Kidney tubule cell (primary cell): ENCODE measurements at regions not wholly inside any gene's neighbourhood (a gene's known extent, or its start where the extent isn't known, plus 50 kb on each side); places are given as distances from the start of the nearest gene placed in this dataset.

ENCODE experiments used
- DNase-seq: peaks from one replicate; pipeline ENCODE4 v3.0.0-alpha.2; 2018; ENCODE audit warnings: low spot score

DNA sequence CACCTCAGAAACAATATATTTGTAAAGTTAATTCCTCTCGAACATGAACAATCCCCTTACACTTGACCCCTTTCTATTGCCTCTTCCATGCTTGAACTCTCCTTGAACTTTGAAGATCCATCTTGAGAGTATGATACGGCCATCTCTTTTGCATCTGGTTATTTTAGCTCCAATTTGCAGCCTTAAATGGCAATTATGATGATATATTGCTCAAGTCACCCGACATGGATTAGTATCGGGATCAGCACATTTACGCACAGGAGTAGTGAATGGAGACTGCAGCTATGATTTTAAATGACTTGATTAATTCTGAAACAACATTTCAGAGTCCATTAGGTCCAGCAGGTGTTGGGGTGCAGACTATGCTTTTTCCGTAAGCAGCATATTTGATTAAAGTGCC lies 143.8 kb upstream of the PAQR3 start:
- DNase-seq: no peak

DNA sequence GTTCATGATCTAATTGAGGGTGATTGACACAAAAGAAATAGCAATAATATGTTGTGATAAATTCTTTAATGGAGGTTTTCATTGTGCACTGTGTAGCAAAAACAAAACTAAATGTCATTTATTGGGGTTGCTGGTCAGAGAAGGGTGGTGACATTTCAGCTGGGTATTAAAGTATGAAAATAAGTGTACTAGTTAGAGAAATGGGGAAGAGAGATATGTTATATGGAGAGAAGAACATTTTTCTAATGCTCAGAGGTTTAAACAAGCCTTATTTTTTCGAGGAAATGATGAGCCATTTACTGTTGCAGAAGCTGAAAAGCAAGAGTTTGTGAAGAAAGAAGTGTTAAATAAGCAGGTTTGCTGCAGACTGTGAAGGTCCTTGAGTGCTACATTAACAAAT lies 142.7 kb upstream of the PAQR3 start:
- DNase-seq: no peak

DNA sequence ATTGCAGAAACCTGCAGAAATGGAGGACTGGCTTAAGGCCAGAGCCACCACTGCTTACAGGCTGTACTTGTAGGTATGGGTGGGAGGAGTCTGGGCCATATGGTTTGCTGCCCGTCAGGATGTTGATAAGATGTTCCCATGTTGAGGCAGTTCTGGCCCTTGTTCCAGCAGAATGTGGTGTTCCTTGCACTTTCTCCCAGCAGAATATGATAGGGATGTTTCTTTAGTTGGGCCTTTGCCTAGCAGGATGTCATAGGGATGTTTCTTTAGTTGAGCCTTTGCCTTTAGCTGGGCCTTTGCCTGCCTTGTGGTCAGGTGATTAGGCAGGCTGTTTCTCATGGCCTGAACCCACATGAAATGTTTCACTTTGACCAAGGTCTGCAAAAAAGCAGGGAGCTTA lies 139.1 kb upstream of the PAQR3 start:
- no peak for DNase-seq

DNA sequence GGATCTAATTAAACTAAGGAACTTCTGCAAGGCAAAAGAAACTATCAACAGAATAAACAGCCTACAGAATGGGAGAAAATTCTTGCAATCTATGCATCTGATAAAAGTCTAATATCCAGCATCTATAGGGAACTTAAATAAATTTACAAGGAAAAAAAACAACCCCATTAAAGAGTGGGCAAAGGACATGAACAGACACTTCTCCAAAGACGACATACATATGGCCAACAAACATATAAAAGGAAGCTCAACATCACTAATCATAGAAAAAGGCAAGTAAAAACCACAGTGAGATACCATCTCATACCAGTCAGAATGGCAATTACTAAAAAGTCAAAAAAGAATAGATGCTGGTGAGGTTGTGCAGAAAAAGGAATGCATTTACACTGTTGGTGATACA lies 134.8 kb upstream of the PAQR3 start:
- DNase-seq: no peak

DNA sequence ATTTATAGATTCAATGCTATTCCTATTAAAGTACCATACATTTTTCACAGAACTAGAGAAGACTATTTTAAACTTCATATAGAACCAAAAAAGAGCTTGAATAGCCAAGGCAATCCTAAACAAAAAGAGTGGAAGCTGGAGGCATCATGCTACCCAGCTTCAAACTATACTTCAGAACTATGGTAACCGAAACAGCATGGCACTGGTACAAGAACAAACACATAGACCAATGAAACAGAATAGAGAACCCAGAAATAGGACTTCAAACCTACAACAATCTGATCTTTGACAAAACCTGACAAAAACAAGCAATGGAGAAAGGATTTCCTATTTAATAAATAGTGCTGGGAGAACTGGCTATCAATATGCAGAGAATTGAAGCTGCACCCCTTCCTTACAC lies 134.2 kb upstream of the PAQR3 start:
- DNase-seq: no peak

DNA sequence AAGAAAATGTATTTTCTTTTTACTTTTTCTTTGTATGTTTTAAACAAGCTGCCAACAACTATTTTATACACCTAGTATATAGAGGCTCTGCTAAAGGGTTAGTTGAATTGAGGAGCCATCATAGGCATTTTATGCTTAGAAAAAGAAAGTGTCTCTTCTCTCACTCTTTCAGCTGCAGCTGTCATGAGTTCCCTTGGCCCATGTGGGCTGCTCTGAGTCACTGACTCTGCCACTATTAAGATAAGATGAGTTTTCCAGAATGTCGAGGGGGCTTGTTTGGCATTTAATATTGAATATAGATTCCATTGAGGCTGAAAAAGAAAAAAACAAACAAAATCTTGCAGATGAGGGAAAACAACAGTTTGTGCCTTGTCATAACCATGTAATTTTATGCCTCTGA lies 126.0 kb upstream of the PAQR3 start:
- no peak for DNase-seq

DNA sequence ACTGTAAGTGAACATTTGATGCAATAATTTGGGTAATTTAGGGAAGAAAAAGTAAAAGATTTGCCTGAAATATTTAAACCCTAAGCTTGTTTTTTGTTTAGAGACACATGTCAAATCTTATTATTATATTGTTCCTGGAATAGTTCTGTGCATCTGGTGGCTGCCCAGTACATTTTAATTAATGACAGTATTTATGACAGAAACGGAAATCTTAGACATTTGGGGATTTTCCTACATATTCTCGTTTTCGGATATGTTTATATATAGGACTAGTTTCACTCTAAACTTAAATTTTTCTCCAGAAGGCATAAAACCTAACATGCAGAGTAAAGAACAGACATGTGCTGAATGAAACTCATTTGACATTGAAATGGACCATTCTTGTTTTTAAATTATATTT lies 125.6 kb upstream of the PAQR3 start:
- DNase-seq: no peak

DNA sequence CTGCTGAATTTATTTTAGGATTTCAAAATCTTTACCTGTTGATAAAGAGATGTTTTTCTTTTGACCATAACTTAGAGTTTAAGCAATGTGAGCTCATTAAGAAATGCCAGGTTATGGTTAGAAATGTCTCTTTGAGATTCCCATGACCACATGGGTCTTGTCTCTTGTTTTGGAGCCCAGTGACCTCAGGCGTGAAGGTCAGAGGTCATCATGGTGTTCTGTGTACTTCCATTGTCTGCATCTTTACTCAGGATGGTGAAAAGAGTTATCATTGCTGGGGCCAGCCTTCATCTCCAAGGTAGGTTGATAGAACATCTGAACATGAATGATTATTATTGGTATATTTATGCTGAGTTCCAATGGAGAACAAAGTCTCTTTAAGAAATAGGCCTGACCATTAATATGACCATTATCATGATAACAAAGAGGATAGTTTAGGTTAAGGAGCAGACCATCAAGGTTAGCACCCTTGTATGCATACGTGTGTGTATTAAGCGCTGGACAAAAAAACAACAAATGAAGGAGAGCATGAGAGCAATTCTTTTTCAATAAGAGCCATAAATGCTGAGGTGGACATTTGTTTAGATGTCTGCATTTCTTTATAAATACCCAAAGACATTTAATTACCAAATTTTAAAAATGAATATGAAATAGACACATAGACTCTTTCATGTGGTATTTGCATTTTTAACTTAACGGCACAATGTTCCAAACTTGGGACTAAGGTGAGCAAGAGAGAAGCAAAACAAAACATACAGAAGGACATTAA lies 120.6 kb upstream of the PAQR3 start:
- no peak for DNase-seq

DNA sequence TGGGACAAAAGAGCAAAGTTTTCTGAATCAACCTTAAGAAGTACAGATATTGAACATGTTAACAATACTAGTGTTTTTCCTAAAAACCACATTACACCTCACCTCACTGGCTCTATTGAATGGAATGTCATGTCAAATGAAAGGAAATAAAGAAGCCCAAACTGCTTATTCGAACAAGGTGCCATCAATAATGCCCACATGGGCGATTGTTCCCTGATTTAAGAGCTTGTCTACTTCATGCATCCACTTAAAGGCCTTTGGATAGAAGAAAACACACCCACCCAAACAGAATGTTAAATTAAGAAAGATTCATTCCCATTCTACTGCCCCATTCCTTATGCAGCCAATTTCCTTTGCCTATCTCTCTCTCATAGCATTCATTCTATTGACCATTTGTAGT lies 118.5 kb upstream of the PAQR3 start:
- DNase-seq: no peak

DNA sequence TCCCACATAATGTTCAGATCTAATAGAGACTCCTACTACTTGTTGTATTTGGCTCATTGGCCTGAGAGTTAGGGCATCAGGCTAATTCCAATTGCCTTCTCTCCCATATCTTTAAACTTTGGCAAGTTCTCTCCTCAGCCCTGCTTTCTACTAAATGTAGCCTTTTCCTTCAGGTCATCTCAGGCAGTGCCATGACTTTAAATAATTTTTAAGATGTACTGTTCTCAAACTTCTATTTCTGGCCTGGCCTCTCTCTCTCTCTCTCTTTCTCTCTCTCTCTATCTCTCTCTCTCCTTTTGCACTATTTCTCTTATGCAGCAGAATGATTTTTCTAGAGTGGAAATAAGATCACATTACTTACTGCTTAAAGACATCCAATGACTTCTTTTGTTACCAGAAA lies 114.5 kb upstream of the PAQR3 start:
- DNase-seq: no peak

DNA sequence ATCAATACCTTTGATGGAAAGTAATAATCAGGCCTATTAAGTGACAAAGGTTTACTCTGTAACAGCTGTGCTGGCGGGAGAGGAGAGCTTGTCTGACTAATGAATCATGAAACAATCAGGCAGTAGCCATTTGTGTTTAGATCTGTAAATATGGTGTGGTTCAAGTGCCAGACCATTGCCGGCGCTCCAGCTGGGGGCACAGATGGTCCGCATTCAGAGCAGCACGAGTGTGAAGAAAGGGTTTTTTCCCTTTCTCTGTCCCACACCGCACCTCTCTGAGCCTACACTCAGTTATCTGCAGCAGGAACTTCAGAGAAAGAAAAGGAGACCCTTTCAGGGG lies 111.3 kb upstream of the PAQR3 start:
- no peak for DNase-seq

DNA sequence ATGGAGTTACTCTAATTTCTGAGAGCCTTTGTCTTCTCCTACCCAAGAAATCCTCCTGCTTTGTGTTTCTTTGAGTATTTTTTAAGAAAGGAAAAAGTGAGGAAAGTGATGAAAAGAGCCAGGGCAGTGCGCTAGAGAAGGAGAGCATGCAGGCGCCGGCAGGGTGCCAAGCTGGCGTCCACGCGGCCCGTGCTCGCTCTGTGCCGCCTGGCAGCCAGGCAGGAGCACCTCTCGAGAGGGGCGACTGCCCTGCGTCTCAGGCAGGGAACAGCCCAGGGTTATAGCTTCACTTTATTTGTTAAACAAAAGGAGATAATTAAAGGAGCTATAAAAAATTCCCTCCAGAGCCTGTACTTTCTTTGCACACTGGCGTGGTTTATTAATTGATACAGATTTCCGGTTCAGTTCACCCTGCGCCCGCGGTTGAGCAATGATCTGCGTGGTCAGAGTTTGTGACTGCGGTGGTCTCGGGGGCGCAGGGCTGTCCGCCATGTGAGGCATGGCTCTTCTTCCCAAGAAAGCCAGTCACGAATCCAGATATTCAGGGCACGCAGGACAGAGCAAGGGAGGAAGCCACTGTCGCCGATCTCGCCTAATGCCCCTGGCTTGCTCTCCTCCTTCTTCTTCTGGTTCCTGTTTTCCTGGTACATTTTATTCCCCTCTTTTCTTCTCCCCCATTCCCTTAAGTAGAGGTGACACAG lies 110.8 kb upstream of the PAQR3 start:
- DNase-seq: no peak

DNA sequence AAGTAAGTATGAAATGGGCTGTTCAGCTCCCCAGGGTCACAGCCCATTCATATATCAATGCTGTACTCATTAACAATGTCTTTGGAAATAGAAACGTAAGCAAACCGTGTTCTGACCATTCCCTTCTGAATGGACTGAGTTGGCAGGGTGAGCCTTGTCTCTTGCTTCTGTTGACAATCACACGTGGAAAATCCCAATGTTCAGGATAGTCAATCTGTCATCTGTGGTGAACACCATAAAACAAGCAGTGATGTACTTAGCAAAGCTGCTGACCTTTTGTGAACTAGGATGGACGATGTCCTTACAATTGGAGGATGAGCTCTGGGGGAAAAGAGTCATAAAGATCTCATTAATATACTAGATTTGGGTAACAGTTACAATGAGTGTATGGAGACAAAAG lies 109.6 kb upstream of the PAQR3 start:
- no peak for DNase-seq

DNA sequence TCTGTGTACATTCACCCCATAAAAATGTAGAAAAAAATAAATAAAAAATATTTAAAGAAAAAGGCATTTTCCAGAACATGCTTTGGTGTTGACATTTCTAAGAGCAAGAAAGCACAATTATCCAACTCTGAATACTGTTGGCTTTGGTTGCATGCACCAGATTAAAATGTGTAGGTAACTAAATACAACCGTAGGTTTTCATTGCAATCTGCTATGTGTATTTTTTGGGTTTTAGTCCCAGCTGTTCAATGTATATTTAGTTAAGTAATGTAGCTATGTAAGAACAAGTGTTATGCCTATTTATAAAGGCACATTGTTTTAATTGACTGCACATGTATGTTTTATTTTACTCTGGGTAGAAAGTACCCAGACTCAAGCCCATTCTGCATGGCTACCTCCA lies 108.1 kb upstream of the PAQR3 start:
- DNase-seq: no peak

DNA sequence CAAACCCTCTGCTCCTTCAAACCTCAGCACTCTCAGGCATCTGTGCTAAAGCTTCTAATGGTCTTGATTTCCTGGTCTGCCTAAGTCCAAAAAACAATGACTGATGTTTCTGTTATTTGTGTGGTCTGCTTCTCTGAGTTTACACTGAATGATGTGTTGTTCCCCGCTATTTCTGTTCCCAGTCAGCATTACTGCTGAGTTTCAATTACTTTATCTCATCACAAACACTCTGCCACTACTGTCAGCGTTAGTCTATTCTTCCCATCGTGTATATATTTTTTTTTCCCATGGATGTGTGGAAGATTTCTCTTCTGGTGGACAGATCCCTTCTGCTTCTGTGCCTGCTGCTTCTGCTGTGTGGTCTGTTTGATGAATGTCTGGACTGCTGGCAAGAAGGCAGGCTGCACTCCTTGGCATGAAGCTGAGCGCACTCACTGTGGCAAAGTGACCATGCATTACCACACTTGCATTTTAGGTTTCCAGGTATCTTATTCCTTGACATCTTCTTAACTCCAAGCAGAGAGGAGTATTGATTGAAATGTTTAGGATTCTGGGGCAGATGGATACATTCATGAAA lies 106.9 kb upstream of the PAQR3 start:
- DNase-seq: peak; percentile 2

DNA sequence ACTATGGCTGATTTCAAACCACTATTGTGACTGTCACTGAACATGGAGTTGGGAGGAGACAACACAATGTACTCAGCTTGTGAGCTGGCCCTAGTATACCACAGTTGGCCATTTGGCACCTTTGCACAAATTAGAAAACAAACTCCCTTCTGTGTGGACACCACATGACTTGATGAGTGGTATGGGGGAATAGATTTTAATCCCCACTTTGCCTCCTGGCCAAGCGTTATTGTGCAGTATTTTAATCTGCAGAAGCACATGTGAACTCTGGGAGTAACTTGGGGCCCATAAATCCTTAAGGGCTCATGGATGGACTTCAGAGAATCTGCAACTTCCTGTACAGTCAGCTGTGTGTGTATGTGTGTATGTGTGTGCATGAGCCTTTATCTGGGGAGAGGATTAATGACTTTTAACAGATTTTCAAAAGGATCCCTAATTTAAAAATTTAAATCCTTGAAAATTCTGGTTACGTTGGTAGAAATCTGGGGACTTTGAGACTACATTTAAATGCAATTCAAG lies 105.0 kb upstream of the PAQR3 start:
- no peak for DNase-seq

DNA sequence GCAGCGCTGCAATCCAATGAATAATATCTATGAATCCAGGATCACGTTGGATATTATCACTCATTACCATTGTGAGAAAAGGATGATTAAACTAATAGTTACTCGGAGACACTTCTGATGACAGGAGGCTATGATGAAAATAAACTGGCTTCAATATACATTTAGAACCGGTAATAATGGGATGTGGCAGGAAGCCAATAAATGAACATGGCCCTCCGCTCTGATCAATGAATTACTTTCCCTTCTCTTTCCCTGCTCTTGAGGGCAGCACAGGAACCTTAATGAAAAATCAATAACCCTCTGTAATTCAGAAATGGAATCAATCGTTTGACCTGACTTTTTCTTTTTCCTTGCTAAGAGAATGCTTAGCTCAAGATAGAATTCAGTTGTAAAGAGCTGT lies 103.9 kb upstream of the PAQR3 start:
- DNase-seq: no peak

DNA sequence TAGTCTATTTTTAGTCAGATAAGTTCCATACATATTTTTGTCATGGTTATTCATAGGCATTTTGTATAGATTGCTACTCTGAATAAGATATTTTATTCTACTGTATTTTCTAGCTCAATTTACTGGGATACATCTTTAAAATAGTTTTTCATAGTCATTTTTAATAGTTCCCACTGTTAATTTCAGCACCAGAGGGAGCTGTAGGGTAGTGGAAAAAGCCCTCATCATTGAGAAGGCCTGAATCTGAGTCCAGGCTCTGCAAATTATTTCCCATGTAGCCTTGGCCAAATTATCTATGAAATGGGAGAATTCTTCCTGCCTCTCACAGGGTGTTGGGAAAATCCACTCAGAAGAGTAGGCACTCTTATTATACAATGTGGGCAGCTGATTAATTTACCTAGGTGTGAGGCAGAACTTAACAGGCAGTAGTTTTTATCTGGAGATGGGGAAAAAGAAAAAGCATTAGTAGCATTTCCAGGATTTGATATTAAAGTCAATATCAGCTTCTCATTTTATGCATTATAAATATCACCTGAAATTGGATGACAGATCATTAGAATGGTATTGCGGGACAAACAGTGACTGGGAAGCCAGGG lies 102.9 kb upstream of the PAQR3 start:
- DNase-seq: peak; percentile 46

DNA sequence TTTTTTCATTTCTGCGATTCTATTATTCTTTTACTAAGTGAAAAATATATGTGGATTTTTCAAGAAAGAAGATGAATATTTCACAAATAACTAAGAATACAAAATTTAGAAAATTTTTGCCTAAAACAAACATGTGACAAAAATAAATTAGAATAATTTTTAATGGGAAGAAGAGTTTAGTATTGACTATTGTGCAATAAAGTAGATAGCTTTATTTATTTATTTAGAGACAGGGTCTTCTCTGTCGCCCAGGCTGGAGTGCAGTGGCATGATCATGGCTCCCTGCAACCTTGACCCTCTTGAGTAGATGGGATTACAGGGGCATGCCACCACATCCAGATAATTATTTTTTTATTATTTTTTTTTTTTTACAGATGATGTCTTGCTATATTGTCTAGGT lies 95.3 kb upstream of the PAQR3 start:
- no peak for DNase-seq

DNA sequence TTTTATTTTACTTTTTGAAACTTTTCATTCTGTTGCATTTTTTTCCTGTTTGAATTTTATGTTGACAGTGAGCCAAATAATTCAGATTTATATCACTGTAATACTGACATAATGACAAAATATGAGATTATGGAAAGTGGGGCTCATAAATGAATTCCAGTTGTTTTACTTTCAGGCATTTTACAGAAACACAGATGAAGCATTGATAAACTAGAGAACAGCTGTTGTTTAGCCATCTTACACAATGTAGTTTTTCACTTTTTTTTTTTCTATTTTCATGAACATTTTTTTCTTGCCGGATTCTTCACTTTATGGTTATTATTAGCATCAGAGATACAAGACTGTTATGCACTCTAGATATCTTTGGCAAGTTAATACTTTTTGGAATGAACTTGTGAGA lies 91.7 kb upstream of the PAQR3 start:
- DNase-seq: no peak

DNA sequence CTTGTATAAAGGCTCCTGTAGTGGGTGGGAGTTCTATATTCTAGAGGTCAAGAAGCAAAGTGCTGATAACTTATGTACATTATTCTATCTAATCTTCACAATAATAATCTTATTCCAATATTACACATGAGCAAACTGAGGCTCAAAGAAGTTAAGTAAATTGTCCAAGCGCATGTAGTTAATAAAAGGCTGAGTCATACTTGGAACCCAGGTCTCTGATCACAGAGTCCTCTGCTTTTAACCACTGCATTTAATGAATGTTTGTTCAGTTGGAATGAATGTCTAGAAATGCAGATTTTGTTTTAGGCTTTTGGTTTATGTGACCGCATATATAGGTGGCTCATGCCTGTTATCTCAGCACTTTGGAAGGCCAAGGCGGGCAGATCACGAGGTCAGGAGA lies 88.4 kb upstream of the PAQR3 start:
- no peak for DNase-seq

DNA sequence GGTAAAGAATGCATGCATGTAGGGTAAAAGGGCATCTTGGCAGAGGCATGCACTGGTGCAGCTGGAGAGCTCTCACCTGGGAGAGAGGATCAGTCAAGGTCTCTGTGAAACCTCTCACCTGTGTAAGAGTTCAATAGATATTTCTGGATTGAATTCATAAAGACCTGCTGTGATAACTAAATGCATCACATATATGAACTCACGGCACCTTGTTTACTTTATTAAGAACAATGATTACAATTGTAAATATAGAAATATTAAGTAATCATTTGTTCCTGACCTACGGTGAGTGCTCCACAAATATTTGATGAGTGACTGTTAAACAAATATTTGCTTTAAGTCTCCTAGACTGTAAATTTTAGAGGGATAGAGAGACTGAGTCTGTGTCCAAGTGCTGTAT lies 85.9 kb upstream of the PAQR3 start:
- DNase-seq: no peak
